Globus pallidus (tissue), 1 donor: ENCODE measurements at regions not wholly inside any gene's neighbourhood (a gene's known extent, or its start where the extent isn't known, plus 50 kb on each side); places are given as distances from the start of the nearest gene placed in this dataset.

Experiments
- DNase-seq: peaks from one replicate; pipeline ENCODE4 v3.0.0-alpha.2; 2015; ENCODE audit warnings: low spot score

- no peak for DNase-seq
Observed at GRCh38 chr13:80452279-80452678, 111.4 kb upstream of the SPRY2 start.

DNA sequence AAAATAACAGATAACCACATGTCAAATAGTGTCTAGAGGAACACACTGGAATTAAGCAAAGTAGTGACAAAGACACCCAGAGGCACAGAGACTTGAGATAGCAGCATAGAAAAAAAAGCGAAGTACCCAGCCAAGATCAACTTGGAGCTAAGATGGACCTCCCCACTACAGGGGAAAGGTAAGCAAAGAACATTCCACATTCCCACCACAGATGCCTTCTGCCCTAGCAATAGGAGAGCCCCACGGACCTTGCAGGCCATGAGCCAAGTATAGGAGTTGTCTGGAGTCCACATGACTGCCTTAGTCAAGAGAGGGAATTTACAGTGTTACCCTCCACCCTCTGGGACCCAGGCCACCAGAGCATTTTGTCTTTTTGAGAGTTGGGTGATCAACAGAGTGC is 110.7 kb upstream of the SPRY2 start:
- DNase-seq: no peak

DNA sequence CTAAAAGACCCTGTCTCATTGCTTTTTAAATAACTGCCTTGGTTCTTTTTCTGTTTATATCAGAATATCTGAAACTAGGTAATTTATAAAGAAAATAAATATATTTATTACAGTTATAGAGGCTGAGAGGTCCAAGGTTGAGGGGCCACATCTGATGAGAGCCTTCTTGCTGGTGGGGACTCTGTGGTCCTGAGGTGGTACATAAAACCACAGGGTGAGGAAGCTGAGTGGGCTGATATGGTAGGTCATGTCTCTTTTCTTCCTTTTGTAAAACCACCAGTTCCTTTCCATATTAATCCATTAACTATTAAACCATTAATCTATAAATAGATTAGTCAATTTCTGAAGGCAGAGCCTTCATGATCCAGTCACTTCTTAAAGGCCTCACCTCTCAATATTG is 109.5 kb upstream of the SPRY2 start:
- no peak for DNase-seq

GRCh38 chr13:80448725-80449124 is 107.8 kb upstream of the SPRY2 start:
- DNase-seq: no peak

DNA sequence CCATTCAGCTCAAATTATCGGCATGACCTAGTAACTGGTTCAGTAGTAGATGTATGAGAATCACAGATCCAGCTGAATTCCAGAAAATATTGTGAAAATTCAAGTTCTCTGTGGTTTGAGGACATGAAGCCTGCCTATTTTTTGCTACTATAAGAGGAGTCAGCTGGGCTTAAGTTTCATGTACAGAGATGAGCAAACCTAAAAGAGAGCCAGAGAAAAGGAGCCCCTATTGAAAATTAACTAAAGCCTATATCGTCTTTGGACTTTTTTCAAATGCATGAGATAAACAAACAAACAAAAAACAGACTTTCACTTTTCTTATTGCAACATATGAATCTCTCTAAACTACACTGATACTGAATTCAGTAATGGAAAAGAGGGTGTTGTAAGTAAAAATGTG is 106.8 kb upstream of the SPRY2 start:
- DNase-seq: no peak

DNA sequence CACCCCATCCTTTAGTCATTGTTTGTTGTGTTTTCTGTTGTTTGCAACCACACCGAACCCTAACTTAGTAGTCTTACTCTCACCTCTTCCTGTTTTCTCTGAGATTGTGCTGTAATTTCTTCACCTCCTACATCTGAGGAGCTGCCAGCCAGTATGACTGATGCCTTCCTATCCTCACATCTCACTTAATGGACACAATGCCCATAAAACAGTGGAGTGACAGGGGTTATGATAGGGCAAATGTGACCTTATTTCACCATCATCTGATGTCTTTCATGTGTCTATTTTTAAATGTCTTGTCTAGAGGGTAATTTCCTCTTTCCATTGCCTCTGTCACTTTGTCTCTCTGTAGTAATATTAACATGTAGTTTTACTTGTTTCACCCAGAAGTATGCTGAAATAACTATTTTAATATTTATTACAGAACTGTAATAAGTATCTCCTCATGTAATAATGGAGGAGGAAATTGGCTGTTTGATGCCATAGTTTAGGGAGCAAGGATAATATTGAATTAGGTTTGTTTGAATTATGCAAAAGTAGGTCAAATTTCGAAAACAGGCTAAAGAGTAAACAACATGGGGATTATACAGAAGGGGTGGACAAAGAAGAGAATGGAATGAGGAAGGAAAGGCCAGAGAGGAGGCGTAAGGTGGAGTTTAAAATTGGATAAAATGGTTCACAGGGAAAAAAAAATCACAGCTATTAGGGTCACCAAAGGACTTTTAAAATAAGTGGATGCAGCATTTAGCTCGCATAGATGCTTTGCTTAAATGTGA is 103.5 kb upstream of the SPRY2 start:
- peak; percentile 40 for DNase-seq

GRCh38 chr13:80442609-80443008 is 101.7 kb upstream of the SPRY2 start:
- no peak for DNase-seq

GRCh38 chr13:80441968-80442367 is 101.0 kb upstream of the SPRY2 start:
- DNase-seq: no peak

- no peak for DNase-seq
Observed at GRCh38 chr13:80438521-80438920, 97.6 kb upstream of the SPRY2 start.

GRCh38 chr13:80437231-80437630 is 96.3 kb upstream of the SPRY2 start:
- DNase-seq: no peak

DNA sequence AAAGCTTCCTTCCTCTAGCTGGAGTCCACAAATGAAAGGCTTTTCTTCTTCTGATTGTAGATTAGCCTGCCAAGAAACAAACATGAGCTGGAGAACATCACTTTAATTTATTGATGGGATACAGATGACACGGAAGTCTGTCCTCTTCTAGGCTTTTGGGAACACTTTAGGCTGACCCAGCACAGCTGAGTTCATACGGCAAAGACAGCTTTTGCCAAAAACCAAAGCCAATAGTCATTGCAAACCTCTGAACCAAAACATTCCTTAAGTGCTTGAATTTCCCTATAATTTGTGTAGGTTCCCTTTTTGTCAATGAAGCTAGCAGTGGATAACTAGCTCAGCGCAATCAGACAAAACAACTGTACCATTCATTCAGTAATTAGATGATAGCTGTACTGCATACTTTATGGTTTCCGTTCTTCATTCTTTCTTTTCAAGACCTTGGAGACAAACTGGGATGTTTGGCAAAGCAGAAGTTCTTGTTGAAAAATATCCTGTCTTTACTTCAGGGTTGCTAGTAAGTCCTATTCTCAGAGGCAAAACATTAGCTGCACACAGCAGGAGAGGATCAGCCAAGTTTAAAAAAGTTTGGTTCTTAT is 95.7 kb upstream of the SPRY2 start:
- DNase-seq: no peak

GRCh38 chr13:80430561-80430960 is 89.6 kb upstream of the SPRY2 start:
- no peak for DNase-seq

- DNase-seq: no peak
Observed at GRCh38 chr13:80428349-80429096, 87.6 kb upstream of the SPRY2 start.

DNA sequence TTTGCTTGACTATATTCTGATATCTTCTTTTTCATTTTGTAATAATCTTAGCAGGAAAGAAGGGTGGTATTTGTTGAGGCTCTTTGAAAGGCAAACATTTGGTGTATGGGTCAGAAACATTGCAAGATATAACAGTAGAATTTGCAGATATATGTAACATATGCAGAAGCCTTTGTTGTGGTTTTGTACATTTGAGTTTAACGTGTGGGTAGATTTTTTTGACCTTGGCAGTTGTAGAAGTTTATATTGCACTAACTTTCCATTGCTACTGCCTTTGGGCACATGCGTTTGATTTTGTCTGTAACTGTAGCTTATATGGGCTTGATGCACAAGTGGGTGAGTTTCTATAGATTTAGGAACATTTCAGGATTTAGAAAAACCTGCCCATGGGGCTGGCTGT is 78.5 kb upstream of the SPRY2 start:
- no peak for DNase-seq

DNA sequence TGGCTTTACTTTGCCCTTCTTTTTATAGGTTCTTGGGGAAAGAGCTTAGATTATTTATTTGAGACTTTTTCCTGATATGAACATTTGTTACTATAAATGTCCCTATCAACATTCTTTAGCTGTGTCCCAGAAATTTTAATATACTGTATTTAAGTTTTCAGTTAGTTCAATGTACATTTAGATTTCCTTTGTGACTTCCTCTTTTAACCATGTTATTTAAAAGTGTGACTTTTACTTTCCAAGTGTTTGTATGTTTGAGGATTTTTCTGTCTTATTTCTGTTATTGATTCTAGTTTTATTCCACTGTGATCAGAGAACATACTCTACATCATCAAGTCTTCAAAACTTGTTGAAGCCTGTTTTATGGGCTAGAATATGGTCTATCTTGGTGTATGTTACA is 72.7 kb upstream of the SPRY2 start:
- no peak for DNase-seq

DNA sequence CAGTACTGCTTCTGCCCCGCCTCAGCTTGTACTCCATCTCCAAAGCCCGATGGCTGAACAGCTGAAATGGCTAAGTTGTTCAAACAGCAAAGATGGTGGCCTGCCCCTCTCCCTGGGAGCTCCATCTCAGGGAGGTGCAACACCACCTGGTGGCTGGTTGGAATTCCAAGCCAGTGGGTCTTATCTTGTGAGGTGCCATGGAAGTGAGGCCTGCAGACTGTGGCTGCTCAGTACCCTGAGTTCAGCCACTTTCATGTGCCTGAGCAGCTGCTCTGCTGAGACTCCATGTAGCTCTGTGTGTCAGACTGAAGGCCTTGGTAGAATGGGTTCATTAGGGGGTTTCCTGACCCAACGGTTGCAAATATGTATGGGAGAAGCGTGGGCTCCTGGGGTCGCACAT is 67.3 kb upstream of the SPRY2 start:
- no peak for DNase-seq

GRCh38 chr13:80400865-80401426 is 60.0 kb upstream of the SPRY2 start:
- DNase-seq: no peak

- DNase-seq: no peak
Observed at GRCh38 chr13:80400164-80400864, 59.4 kb upstream of the SPRY2 start.

DNA sequence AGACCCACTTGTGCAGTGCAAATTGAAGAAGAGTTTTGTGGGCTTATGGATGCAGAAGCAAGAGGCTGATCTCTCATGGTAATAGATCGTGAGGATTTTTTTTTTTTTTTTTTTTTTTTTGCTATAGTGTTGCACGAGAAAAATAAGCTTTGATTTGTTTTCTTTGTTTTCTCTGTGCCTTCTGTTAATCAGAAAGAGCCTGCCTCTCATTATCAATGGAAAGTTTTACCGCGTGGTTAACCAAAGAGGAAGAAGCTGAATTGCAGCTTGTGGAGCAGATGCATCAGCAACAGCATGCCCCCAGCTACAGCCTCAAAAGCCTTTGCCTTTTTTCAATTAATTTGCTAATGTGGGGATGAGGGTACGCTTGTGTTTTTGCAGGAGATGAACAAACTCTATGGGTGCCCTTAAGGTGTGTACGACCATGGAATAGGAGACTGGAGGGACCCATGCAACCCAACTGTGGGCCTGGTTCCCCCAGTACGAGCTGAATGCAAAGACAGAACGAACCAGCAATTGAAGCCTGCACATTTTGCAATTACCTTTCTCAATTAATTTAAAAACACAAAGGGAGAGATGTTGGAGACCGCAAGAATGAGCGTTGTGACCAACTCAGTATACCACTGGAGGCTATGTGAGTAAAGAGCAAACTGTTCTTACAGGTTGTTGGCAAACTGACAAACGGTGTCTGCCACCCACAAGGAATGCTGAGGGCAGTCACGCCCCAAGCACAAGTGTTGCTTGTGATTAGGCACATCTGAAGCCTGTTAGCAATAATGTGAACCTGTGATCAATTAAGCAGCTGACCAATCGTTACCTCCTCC is 58.6 kb upstream of the SPRY2 start:
- DNase-seq: no peak
